ENCODE measurements at regions not wholly inside any gene's neighbourhood (a gene's known extent, or its start where the extent isn't known, plus 50 kb on each side); places are given as distances from the start of the nearest gene placed in this dataset.

- H3K27me3 Mint-ChIP-seq (ENCODE audit: low read depth), result no peaks in the 10 kb centered on the region
- CTCF ChIA-PET, result no interaction called here
- no peak for ATAC-seq
Measured at GRCh38 chr11:47913529-47914244, 65.5 kb upstream of the NUP160 start.

GRCh38 chr11:47912843-47913437 lies 64.8 kb upstream of the NUP160 start:
- no peak for ATAC-seq
- CTCF ChIA-PET, result no interaction called here
- no peak overlapping the region for H3K4me3 Mint-ChIP-seq

More at GRCh38 chr11:47913529-47914244, 65.5 kb upstream of the NUP160 start:
- Mint-ChIP-seq H3K4me1 (peaks cover 19% of the 10 kb centered on the region), H3K9me3 (no peaks in the 10 kb centered on the region), H3K27ac (no peak overlapping the region), H3K4me3 (no peak overlapping the region), H3K36me3 (no peaks in the 10 kb centered on the region)
- POLR2A ChIA-PET, result no interaction called here
- TF ChIP-seq ELF4 (CRISPR knock-in tag; IDR thresholded peaks at IDR 0.05; ENCODE audit: low read depth) (no peak), MYBL2 (CRISPR knock-in tag; IDR thresholded peaks at IDR 0.05) (no peak), CTCF (IDR thresholded peaks at IDR 0.05) (no peak), PRRX2 (CRISPR knock-in tag; IDR thresholded peaks at IDR 0.05) (no peak), RELA (CRISPR knock-in tag; IDR thresholded peaks at IDR 0.05; ENCODE audit: borderline replicate concordance) (no peak)
- no peak for DNase-seq (ENCODE audit: low spot score)

GRCh38 chr11:47911149-47911548 lies 63.0 kb upstream of the NUP160 start:
- Mint-ChIP-seq H3K9me3 (no peaks in the 10 kb centered on the region), H3K27me3 (ENCODE audit: low read depth) (no peaks in the 10 kb centered on the region), H3K36me3 (no peaks in the 10 kb centered on the region), H3K4me3 (no peak overlapping the region), H3K27ac (no peak overlapping the region), H3K4me1 (peaks cover 8% of the 10 kb centered on the region)
- ChIA-PET CTCF (no interaction called here), POLR2A (no interaction called here)
- no peak for ATAC-seq
- TF ChIP-seq ELF4 (CRISPR knock-in tag; IDR thresholded peaks at IDR 0.05; ENCODE audit: low read depth), result no peak
- TF ChIP-seq NFYB (CRISPR knock-in tag; conservative IDR thresholded peaks at IDR 0.05; ENCODE audit: low read depth), result no peak
- TF ChIP-seq ZNF232 (CRISPR knock-in tag; IDR thresholded peaks at IDR 0.05), result no peak
- TF ChIP-seq ZNF396 (CRISPR knock-in tag; IDR thresholded peaks at IDR 0.05; ENCODE audit: borderline replicate concordance), result no peak
- no peak for TF ChIP-seq TEAD4 (CRISPR knock-in tag; IDR thresholded peaks at IDR 0.05)
- no peak for TF ChIP-seq CREB1 (CRISPR knock-in tag; IDR thresholded peaks at IDR 0.05)
- no peak for DNase-seq (ENCODE audit: low spot score)

More at GRCh38 chr11:47912843-47913437, 64.8 kb upstream of the NUP160 start:
- TF ChIP-seq MXD4 (CRISPR knock-in tag; IDR thresholded peaks at IDR 0.05; ENCODE audit: borderline replicate concordance) (no peak), GABPB1 (CRISPR knock-in tag; IDR thresholded peaks at IDR 0.05) (peak; percentile 23; the same call in 1 of the 2 replicates), ZNF138 (CRISPR knock-in tag; conservative IDR thresholded peaks at IDR 0.05) (no peak)
- POLR2A ChIA-PET, result no interaction called here
- H3K36me3 Mint-ChIP-seq, result no peaks in the 10 kb centered on the region
- H3K27me3 Mint-ChIP-seq (ENCODE audit: low read depth), result no peaks in the 10 kb centered on the region
- no peak for DNase-seq (ENCODE audit: low spot score)
- H3K27ac Mint-ChIP-seq, result no peak overlapping the region
- H3K9me3 Mint-ChIP-seq, result no peaks in the 10 kb centered on the region
- peaks cover 15% of the 10 kb centered on the region for H3K4me1 Mint-ChIP-seq

- Mint-ChIP-seq H3K36me3 (no peaks in the 10 kb centered on the region), H3K9me3 (no peaks in the 10 kb centered on the region), H3K4me1 (0 out of 2 replicates have a peak, but pooled peaks cover 3% of the 10 kb centered on the region), H3K27ac (no peak overlapping the region), H3K4me3 (no peak overlapping the region), H3K27me3 (ENCODE audit: low read depth) (no peaks in the 10 kb centered on the region)
- POLR2A ChIA-PET, result interaction anchor here (0.6 kb wide), 2 partner anchors 23 to 220 kb away, joined by 3 to 4 read pairs; no protein-coding TSS in a partner anchor
- ATAC-seq, result no peak
- DNase-seq (ENCODE audit: low spot score), result no peak
- TF ChIP-seq TEAD1 (CRISPR knock-in tag; IDR thresholded peaks at IDR 0.05) (no peak), RELA (CRISPR knock-in tag; IDR thresholded peaks at IDR 0.05; ENCODE audit: borderline replicate concordance) (no peak), ZNF232 (CRISPR knock-in tag; IDR thresholded peaks at IDR 0.05) (no peak), FOXJ3 (CRISPR knock-in tag; IDR thresholded peaks at IDR 0.05; ENCODE audit: borderline replicate concordance) (no peak), ETV6 (CRISPR knock-in tag; IDR thresholded peaks at IDR 0.05) (no peak), HMGA2 (CRISPR knock-in tag; IDR thresholded peaks at IDR 0.05) (no peak), FOXP1 (CRISPR knock-in tag; IDR thresholded peaks at IDR 0.05; ENCODE audit: borderline replicate concordance) (no peak), E2F4 (CRISPR knock-in tag; IDR thresholded peaks at IDR 0.05; ENCODE audit: borderline replicate concordance, low read depth) (no peak), ZBTB21 (CRISPR knock-in tag; IDR thresholded peaks at IDR 0.05; ENCODE audit: borderline replicate concordance) (no peak), GTF2I (CRISPR knock-in tag; conservative IDR thresholded peaks at IDR 0.05) (no peak)
- CTCF ChIA-PET, result interaction anchor here (0.6 to 1.2 kb wide), 3 partner anchors 10 to 29 kb away, joined by 3 to 8 read pairs (median 3); no protein-coding TSS in a partner anchor
Measured at GRCh38 chr11:47908198-47908597, 60.0 kb upstream of the NUP160 start.
